GM12878 (cell line): ENCODE measurements at regions not wholly inside any gene's neighbourhood (a gene's known extent, or its start where the extent isn't known, plus 50 kb on each side); places are given as distances from the start of the nearest gene placed in this dataset.

Source experiments
- ATAC-seq: fragments of 200-7000 bp; cut with Tn5 transposase; 3 replicates; pipeline ENCODE4 v1.9.1; 2020; ENCODE audit warnings: mild to moderate bottlenecking, moderate library complexity
- BruUV-seq: library from RNA; stranded (reverse); fragments of 400-500 nt; replicated peaks from 2 replicates; lab custom pipeline; 2021; lab: Mats Ljungman, UMichigan
- CTCF ChIA-PET: fragments of 300-600 bp; sonication (Branson Sonifier 250); formaldehyde crosslinking; extraction: SDS; loops from one replicate; lab custom pipeline; 2021; ENCODE audit warnings: inconsistent platforms; lab: Yijun Ruan, JAX
- POLR2A ChIA-PET: fragments of 350-600 bp; formaldehyde crosslinking; extraction: SDS; loops from one replicate; lab custom pipeline; 2021; ENCODE audit warnings: inconsistent platforms; lab: Charles Lee
- RAD21 ChIA-PET: fragments of 300-600 bp; sonication (Branson Sonifier 250); formaldehyde crosslinking; loops from one replicate; lab custom pipeline; 2023; ENCODE audit warnings: antibody characterized with exemption; ENCODE audit not compliant: unreplicated experiment; lab: Charles Lee
- SMC1A ChIA-PET: fragments of 300-600 bp; sonication (Branson Sonifier 250); formaldehyde crosslinking; loops from one replicate; lab custom pipeline; 2023; ENCODE audit not compliant: unreplicated experiment, uncharacterized antibody; lab: Charles Lee
- DNase-seq: peaks from one replicate; pipeline ENCODE4 v3.0.0-alpha.2; 2011; ENCODE audit warnings: low read depth, low spot score
- FAIRE-seq: peaks from 3 replicates; lab custom pipeline; 2011; peaks lifted over from hg19 to GRCh38; lab: Jason Lieb, UNC
- H2AFZ ChIP-seq: 2 replicates; pipeline ENCODE4 v1.6.0; 2011; ENCODE audit warnings: low read depth, low read length, control low read depth; ENCODE audit not compliant: control insufficient read depth
- H3K27ac ChIP-seq: 2 replicates; pipeline ENCODE4 v1.5.1; 2011; ENCODE audit warnings: control low read depth; ENCODE audit not compliant: control insufficient read depth, insufficient read depth
- H3K27me3 ChIP-seq, 2 experiments: replicated peaks in 1 of 2; 2 replicates each; pipeline versions ENCODE4 v1.6.0 to v1.6.1; 2011; ENCODE audit warnings: low read length in 1 of 2; ENCODE audit not compliant: control insufficient read depth in 2 of 2, insufficient read depth in 2 of 2
- H3K36me3 ChIP-seq, 2 experiments: 2 replicates each; pipeline ENCODE4 v1.5.1; 2011; ENCODE audit warnings: low read length in 1 of 2; ENCODE audit not compliant: control insufficient read depth in 2 of 2, insufficient read depth in 2 of 2
- H3K4me1 ChIP-seq: 2 replicates; pipeline ENCODE4 v1.6.1; 2011; ENCODE audit warnings: mild to moderate bottlenecking, low read length, moderate library complexity, mixed read lengths; ENCODE audit not compliant: control insufficient read depth, insufficient read depth
- H3K4me2 ChIP-seq: 2 replicates; pipeline ENCODE4 v1.6.0; 2011; ENCODE audit warnings: control low read depth; ENCODE audit not compliant: control insufficient read depth, insufficient read depth
- H3K4me3 ChIP-seq: fragments of 200-600 bp; sonication (generic); 2 replicates; pipeline ENCODE4 v1.5.1; 2016
- H3K79me2 ChIP-seq: 2 replicates; pipeline ENCODE4 v1.6.0; 2011; ENCODE audit warnings: low read length; ENCODE audit not compliant: control insufficient read depth, insufficient read depth
- H3K9ac ChIP-seq: 2 replicates; pipeline ENCODE4 v1.8.0; 2011; ENCODE audit warnings: low read length, control low read depth, mixed read lengths; ENCODE audit not compliant: control insufficient read depth, insufficient read depth
- H3K9me3 ChIP-seq: replicated peaks from 3 replicates; pipeline ENCODE4 v1.5.1; 2011; ENCODE audit warnings: mild to moderate bottlenecking, low read length; ENCODE audit not compliant: control insufficient read depth, insufficient read depth
- H4K20me1 ChIP-seq: 2 replicates; pipeline ENCODE4 v1.6.0; 2011; ENCODE audit not compliant: control insufficient read depth, insufficient read depth
- BCLAF1 ChIP-seq: fragments of 450-650 bp; IDR thresholded peaks from 2 replicates; pipeline ENCODE4 v1.6.1; 2017; ENCODE audit warnings: antibody characterized with exemption, mild to moderate bottlenecking, moderate library complexity
- BRCA1 ChIP-seq: IDR thresholded peaks from 2 replicates; pipeline ENCODE4 v1.6.1; 2011; ENCODE audit warnings: low read depth, low read length, improper control_type of control experiment
- EZH2 ChIP-seq: IDR thresholded peaks from 2 replicates; pipeline ENCODE4 v1.6.1; 2012; ENCODE audit warnings: low read depth, mild to moderate bottlenecking, control low read depth, inconsistent platforms, low read length, borderline replicate concordance; ENCODE audit not compliant: control insufficient read depth
- FOXM1 ChIP-seq: IDR thresholded peaks from 2 replicates; pipeline ENCODE4 v1.6.1; 2012; ENCODE audit warnings: low read depth, mild to moderate bottlenecking, inconsistent platforms, low read length, moderate library complexity
- NFXL1 ChIP-seq: fragments of 450-650 bp; IDR thresholded peaks from 2 replicates; pipeline ENCODE4 v1.6.1; 2017; ENCODE audit warnings: antibody characterized with exemption, mild to moderate bottlenecking, borderline replicate concordance
- NR2F1 ChIP-seq: fragments of 450-650 bp; conservative IDR thresholded peaks from 2 replicates; pipeline ENCODE4 v1.6.1; 2017; ENCODE audit warnings: mild to moderate bottlenecking
- SUZ12 ChIP-seq: fragments of 200-600 bp; sonication (generic); IDR thresholded peaks from one replicate; pipeline ENCODE4 v1.6.1; 2018; ENCODE audit warnings: antibody characterized with exemption, mild to moderate bottlenecking; ENCODE audit not compliant: unreplicated experiment
- TCF7 ChIP-seq: IDR thresholded peaks from 2 replicates; pipeline ENCODE4 v1.6.1; 2014; ENCODE audit warnings: antibody characterized with exemption, borderline replicate concordance
- USF1 ChIP-seq: IDR thresholded peaks from 2 replicates; pipeline ENCODE4 v1.6.1; 2011; ENCODE audit warnings: borderline replicate concordance, low read depth, mild to moderate bottlenecking, moderate library complexity, mixed read lengths, low read length; ENCODE audit not compliant: insufficient read depth; ENCODE audit errors: extremely low read length
- ZNF207 ChIP-seq: fragments of 450-650 bp; IDR thresholded peaks from 2 replicates; pipeline ENCODE4 v1.6.1; 2014; ENCODE audit warnings: antibody characterized with exemption, mild to moderate bottlenecking, borderline replicate concordance
- WGBS: methylation state at CpG from one replicate; pipeline ENCODE4 v1.1.6; 2016; ENCODE audit warnings: low lambda C conversion rate; ENCODE audit not compliant: insufficient replicate concordance, insufficient coverage; ENCODE audit errors: missing lambda C conversion rate; 5-methylcytosine and 5-hydroxymethylcytosine counted together
- in situ Hi-C: fragments of 300-500 bp; cut with MboI; formaldehyde crosslinking; loops from 9 replicates; pipeline ENCODE4 v1.14.3; 2018; ENCODE audit warnings: mixed read lengths
- intact Hi-C: fragments of 100-400 bp; cut with micrococcal nuclease; formaldehyde crosslinking; loops from one replicate; pipeline ENCODE4 v1.14.2; 2022; ENCODE audit not compliant: unreplicated experiment

- DNase-seq (no peak), ATAC-seq (no peak), FAIRE-seq (no peak)
- Histone ChIP-seq H3K9ac (no peak overlapping the region), H2AFZ (no peak overlapping the region), H3K27ac (no peak overlapping the region), H3K27me3 (no peaks in the 10 kb centered on the region; a peak in 1 of 4 replicates), H3K36me3 (no peaks in the 10 kb centered on the region), H3K79me2 (no peaks in the 10 kb centered on the region), H3K9me3 (no peaks in the 10 kb centered on the region), H3K4me1 (no peaks in the 10 kb centered on the region), H4K20me1 (no peaks in the 10 kb centered on the region), H3K4me2 (no peak overlapping the region), H3K4me3 (no peak overlapping the region)
- TF ChIP-seq BRCA1: no peak
- no peak for TF ChIP-seq FOXM1
- TF ChIP-seq EZH2: no peak
- TF ChIP-seq BCLAF1: no peak
- TF ChIP-seq NFXL1: no peak
- no peak for TF ChIP-seq SUZ12
- TF ChIP-seq NR2F1: no peak
- TF ChIP-seq ZNF207: no peak
- no peak for TF ChIP-seq USF1
- no peak for TF ChIP-seq TCF7
- SMC1A ChIA-PET: no interaction called here
- in situ Hi-C loops: no loop called here
- POLR2A ChIA-PET: no interaction called here
- no TSS peak for BruUV-seq
- RAD21 ChIA-PET: no interaction called here
- WGBS: 15% methylated on average over 6 of the region's 6 CpGs
- CTCF ChIA-PET: no interaction called here
- intact Hi-C loops: no loop called here
These were observed 161.5 kb downstream of the CCT6B start for GRCh38 chr17:34799751-34800150.
